Glutamatergic neuron (in vitro differentiated cells): ENCODE measurements at regions not wholly inside any gene's neighbourhood (a gene's known extent, or its start where the extent isn't known, plus 50 kb on each side); places are given as distances from the start of the nearest gene placed in this dataset.

Experiments used
- DNase-seq: peaks from one replicate; pipeline ENCODE4 v3.0.0; 2022
- H3K27ac Mint-ChIP-seq: one replicate; pipeline ENCODE4 v1.8.0; 2020; ENCODE audit warnings: mild to moderate bottlenecking, mixed read lengths, inconsistent platforms; ENCODE audit not compliant: unreplicated experiment
- H3K27me3 Mint-ChIP-seq: one replicate; pipeline ENCODE4 v1.8.0; 2020; ENCODE audit warnings: mild to moderate bottlenecking, moderate library complexity, mixed read lengths, inconsistent platforms; ENCODE audit not compliant: unreplicated experiment
- H3K36me3 Mint-ChIP-seq: one replicate; pipeline ENCODE4 v1.8.0; 2020; ENCODE audit warnings: mild to moderate bottlenecking, mixed read lengths, inconsistent platforms; ENCODE audit not compliant: unreplicated experiment
- H3K4me1 Mint-ChIP-seq: one replicate; pipeline ENCODE4 v1.8.0; 2020; ENCODE audit warnings: mild to moderate bottlenecking, low read depth, mixed read lengths, inconsistent platforms; ENCODE audit not compliant: unreplicated experiment
- H3K4me3 Mint-ChIP-seq: one replicate; pipeline ENCODE4 v1.8.0; 2020; ENCODE audit warnings: mild to moderate bottlenecking, mixed read lengths, inconsistent platforms; ENCODE audit not compliant: unreplicated experiment
- H3K9me3 Mint-ChIP-seq: one replicate; pipeline ENCODE4 v1.8.0; 2020; ENCODE audit warnings: mild to moderate bottlenecking, moderate library complexity, mixed read lengths, inconsistent platforms; ENCODE audit not compliant: unreplicated experiment
- TF ChIP-seq, protein P1 (sequence below): fragments of 200-600 bp; sonication (generic); IDR thresholded peaks from one replicate; pipeline ENCODE4 v1.5.0; 2021; ENCODE audit not compliant: partially characterized antibody, unreplicated experiment

DNA sequence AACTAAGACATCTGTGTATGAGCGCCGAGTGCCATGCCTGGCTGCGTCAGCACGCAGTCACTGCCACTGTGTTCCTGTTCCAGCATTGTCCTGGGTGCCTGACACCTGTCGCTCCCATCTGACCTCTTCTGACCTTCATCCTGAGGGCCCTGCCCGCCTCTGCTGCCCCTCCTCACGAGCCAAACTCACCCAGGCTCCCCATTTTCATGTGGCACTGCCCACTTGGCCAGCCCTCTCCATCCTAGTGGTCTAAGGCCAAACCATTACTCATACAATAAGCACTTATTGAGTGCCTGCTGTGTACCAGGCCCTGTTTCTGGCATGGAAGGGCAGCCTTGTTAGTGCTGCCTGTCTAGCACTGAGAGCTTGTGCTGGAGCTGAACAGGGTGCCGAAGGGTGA is 77.2 kb upstream of the PCBD1 start:
- H3K4me3 Mint-ChIP-seq = no peak overlapping the region
- H3K27ac Mint-ChIP-seq = no peak overlapping the region
- DNase-seq = no peak
- H3K9me3 Mint-ChIP-seq = peaks cover 2% of the 10 kb centered on the region
- peaks cover 5% of the 10 kb centered on the region for H3K27me3 Mint-ChIP-seq
- TF ChIP-seq, protein P1, sequence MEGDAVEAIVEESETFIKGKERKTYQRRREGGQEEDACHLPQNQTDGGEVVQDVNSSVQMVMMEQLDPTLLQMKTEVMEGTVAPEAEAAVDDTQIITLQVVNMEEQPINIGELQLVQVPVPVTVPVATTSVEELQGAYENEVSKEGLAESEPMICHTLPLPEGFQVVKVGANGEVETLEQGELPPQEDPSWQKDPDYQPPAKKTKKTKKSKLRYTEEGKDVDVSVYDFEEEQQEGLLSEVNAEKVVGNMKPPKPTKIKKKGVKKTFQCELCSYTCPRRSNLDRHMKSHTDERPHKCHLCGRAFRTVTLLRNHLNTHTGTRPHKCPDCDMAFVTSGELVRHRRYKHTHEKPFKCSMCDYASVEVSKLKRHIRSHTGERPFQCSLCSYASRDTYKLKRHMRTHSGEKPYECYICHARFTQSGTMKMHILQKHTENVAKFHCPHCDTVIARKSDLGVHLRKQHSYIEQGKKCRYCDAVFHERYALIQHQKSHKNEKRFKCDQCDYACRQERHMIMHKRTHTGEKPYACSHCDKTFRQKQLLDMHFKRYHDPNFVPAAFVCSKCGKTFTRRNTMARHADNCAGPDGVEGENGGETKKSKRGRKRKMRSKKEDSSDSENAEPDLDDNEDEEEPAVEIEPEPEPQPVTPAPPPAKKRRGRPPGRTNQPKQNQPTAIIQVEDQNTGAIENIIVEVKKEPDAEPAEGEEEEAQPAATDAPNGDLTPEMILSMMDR = no peak
- H3K4me1 Mint-ChIP-seq = peaks cover 5% of the 10 kb centered on the region
- H3K36me3 Mint-ChIP-seq = peaks cover 2% of the 10 kb centered on the region

DNA sequence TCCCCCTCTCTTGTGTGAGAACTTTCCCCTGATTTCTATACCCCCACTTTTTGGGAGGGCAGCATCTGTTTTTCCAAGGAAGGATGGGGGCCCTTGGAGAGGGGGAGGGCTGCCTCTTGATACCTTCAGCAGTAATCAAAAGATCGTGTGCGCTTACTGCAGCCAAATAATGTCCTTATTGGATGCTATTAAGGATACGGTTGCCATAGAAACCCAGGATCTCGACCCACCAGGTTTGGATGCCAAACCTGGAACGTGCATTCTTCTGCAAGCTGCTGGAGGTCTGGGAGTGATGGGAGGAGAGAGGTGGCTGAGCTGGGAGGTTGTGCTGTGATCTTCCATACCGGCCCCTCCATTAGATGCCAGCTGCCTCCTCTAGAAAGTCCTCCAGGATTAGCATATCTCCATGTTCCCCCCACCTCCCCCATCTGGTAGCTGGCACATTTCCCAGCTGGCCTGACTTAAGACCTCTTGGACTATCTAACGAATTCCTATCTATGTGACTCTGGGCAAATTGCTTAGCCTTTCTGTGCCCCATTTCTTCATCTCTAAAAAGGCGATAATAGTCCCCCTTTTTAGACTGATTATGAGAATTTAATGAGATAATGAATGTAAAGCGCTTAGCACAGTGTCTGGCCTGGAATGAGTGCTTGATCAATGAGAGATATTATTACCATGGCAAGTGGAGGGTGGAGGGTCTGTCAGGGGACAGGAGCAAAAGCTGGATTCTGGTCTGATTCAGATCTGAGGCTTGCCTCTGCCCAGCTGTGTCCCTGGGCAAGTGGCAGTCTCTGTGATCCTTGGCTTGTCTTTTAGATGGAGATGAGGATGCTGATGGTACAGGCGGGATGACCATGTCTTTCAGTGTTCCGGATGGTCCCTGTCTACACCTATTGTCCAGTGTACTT is 78.5 kb upstream of the PCBD1 start:
- Mint-ChIP-seq H3K4me3 (no peak overlapping the region), H3K36me3 (peaks cover 11% of the 10 kb centered on the region), H3K27me3 (peaks cover 5% of the 10 kb centered on the region), H3K9me3 (peaks cover 2% of the 10 kb centered on the region), H3K4me1 (peaks cover 5% of the 10 kb centered on the region), H3K27ac (no peak overlapping the region)
- DNase-seq = no peak
- TF ChIP-seq, protein P1 = no peak

DNA sequence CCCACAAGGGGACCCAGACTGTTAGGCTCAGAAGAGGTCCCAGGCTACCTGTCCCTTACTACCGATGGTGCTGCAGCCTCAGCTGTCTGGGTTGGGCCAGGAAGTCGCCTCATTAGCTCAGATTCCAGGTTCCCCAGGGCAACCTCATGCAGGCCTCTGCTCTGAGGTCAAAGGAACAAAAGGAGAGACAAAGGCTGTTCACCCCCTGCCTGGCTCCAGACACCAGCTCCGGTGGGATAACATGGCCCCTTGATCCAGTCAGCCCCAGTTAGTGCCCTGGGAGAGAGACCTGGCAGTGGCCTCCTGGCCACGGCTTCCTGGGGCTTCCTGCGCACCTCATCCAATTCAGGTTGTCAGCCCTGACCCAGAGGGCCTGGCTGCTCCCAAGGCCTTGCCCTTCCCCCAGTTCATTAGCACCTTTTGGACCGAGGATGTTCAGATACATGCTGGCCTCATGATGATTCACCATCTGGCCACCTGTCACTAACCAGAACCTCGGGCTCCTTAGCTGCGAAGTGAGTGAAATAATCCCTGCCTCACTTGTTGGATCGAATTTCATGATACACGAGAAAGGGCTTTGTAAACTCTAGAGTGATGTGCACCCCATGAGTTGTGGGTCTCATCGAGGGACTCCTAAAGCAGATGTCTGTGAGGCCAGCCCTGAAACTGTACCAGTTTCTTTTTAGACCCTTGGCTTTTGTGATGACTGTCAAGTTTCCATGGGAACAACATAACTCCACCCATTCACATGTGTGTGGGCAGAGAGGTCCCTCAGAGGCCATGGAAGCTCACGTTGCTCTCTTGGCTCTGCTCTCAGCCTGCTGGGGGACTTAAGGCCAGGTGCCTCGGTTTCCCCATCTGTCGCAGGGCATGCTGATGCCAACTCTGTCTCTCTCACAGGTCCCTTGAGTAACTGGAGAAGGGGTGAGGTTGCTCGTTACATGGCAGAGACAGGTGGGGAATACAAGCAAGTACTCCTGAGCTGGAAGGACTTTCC is 79.5 kb upstream of the PCBD1 start:
- Mint-ChIP-seq H3K27ac (no peak overlapping the region), H3K4me1 (peaks cover 5% of the 10 kb centered on the region), H3K27me3 (peaks cover 2% of the 10 kb centered on the region), H3K4me3 (no peak overlapping the region), H3K36me3 (peaks cover 13% of the 10 kb centered on the region), H3K9me3 (peaks cover 2% of the 10 kb centered on the region)
- DNase-seq = no peak
- TF ChIP-seq, protein P1 = no peak

- Mint-ChIP-seq H3K36me3 (peaks cover 13% of the 10 kb centered on the region), H3K9me3 (peaks cover 4% of the 10 kb centered on the region), H3K4me3 (no peak overlapping the region), H3K27me3 (peaks cover 4% of the 10 kb centered on the region), H3K27ac (no peak overlapping the region), H3K4me1 (peaks cover 5% of the 10 kb centered on the region)
- TF ChIP-seq, protein P1 = no peak
- no peak for DNase-seq
Observed at GRCh38 chr10:70969188-70969587, 80.8 kb upstream of the PCBD1 start.
